Central memory CD8-positive, alpha-beta T cell (primary cell): ENCODE measurements at regions not wholly inside any gene's neighbourhood (a gene's known extent, or its start where the extent isn't known, plus 50 kb on each side); places are given as distances from the start of the nearest gene placed in this dataset.

Experiments used
- ATAC-seq: fragments of 150-1000 bp; cut with Tn5 transposase; replicated peaks from 2 replicates; pipeline ENCODE4 v1.10.0; 2022; ENCODE audit warnings: mild to moderate bottlenecking, moderate FRiP score, moderate number of reproducible peaks; ENCODE audit not compliant: poor library complexity, severe bottlenecking; ENCODE audit errors: extremely low read depth
- DNase-seq, 2 donors: peaks; one replicate each; pipeline ENCODE4 v3.0.0; 2021; ENCODE audit warnings: low spot score in 2 of 2
- H3K27ac Mint-ChIP-seq: one replicate; pipeline ENCODE4 v1.8.0; 2022; ENCODE audit warnings: low read depth, mild to moderate bottlenecking, moderate library complexity, mixed read lengths
- H3K27me3 Mint-ChIP-seq: one replicate; pipeline ENCODE4 v1.8.0; 2022; ENCODE audit warnings: mixed read lengths
- H3K36me3 Mint-ChIP-seq: one replicate; pipeline ENCODE4 v1.8.0; 2022; ENCODE audit warnings: mild to moderate bottlenecking, moderate library complexity, mixed read lengths; ENCODE audit not compliant: insufficient read depth
- H3K4me1 Mint-ChIP-seq: one replicate; pipeline ENCODE4 v1.8.0; 2022; ENCODE audit warnings: mixed read lengths
- H3K4me3 Mint-ChIP-seq: one replicate; pipeline ENCODE4 v1.8.0; 2022; ENCODE audit warnings: mild to moderate bottlenecking, moderate library complexity, mixed read lengths
- H3K9me3 Mint-ChIP-seq: one replicate; pipeline ENCODE4 v1.8.0; 2022; ENCODE audit warnings: mixed read lengths

DNA sequence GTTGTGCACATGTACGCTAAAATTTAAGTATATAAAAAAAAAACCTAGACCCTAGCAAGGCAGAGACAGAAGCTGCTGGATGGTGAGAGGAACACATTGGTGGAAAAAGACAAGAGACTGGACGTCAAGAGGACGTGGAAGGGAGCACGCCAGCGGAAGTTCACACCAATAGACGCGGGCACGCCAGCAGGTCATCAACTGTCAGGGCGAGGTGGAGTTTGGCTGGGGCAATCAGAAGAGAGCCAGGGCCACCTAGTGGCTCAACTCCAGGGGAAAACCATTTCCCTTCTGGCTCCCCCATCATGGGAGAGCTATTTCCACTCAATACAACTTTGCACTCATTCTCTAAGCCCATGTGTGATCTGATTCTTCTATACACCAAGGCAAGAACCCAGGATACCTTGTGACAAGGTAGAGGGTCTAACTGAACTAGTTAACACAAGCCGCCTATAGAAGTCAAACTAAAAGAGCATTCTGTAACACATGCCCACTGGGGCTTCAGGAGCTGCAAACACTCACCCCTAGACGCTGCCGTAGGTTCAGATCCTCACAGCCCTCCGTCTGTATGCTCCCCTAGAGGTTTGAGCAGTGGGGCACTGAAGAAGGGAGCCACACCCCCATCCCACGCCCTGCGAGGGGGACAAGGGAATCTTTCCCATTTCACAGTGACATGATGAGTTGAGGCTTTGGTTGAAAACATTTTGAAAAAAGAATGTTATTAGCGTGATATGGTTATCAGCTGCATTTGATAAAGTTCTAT, 702.7 kb downstream of the TMTC2 start:
- ATAC-seq: no peak

GRCh38 chr12:83388551-83388950, 701.8 kb downstream of the TMTC2 start:
- no peak overlapping the region for H3K27ac Mint-ChIP-seq
- H3K4me1 Mint-ChIP-seq: no peaks in the 10 kb centered on the region
- no peaks in the 10 kb centered on the region for H3K27me3 Mint-ChIP-seq
- no peak overlapping the region for H3K4me3 Mint-ChIP-seq
- no peak for DNase-seq
- ATAC-seq: no peak
- no peaks in the 10 kb centered on the region for H3K36me3 Mint-ChIP-seq
- peaks cover 14% of the 10 kb centered on the region for H3K9me3 Mint-ChIP-seq

More for the DNA sequence above, 702.7 kb downstream of the TMTC2 start:
- no peak for DNase-seq
- Mint-ChIP-seq H3K4me3 (no peak overlapping the region), H3K9me3 (peaks cover 14% of the 10 kb centered on the region), H3K36me3 (no peaks in the 10 kb centered on the region), H3K27me3 (no peaks in the 10 kb centered on the region), H3K27ac (no peak overlapping the region), H3K4me1 (no peaks in the 10 kb centered on the region)

DNA sequence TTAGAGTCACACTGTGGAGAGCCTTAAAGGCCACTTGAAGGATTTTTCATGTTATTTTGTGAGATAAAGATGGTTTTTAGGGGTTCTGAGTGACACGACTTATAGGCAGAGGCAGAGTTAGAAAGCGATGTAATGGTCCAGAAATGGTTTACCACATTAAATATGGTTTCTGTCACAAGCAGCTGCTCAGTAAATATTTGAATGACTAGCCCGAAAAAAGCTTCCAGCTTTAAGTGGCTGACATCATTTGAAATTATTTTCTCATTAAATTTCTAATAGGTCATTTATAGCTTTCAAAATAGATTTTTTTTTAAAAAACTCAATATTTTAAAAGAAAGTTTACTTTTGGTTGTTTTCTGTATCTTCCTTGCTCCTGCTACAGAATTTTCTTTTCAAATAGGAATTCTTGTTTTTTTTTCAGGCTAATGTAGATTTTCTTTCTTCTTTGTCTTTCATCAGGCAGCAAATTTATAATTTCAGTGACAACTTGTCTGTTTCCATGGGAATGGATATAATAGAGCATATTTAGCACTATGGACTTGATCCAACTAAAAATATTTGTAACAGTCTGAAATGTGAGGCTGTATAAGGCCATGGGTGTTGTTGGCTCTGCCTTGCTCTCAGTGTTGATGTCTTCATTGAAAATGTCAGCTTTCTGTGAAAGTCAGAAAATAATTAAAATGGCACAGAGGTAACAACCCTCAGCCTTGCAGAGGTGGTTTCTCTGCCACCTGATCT, 700.0 kb downstream of the TMTC2 start:
- H3K4me3 Mint-ChIP-seq: no peak overlapping the region
- DNase-seq: no peak
- H3K9me3 Mint-ChIP-seq: peaks cover 9% of the 10 kb centered on the region
- no peak overlapping the region for H3K27ac Mint-ChIP-seq
- H3K36me3 Mint-ChIP-seq: no peaks in the 10 kb centered on the region
- H3K27me3 Mint-ChIP-seq: no peaks in the 10 kb centered on the region
- no peak for ATAC-seq
- no peaks in the 10 kb centered on the region for H3K4me1 Mint-ChIP-seq

- H3K36me3 Mint-ChIP-seq: no peaks in the 10 kb centered on the region
- DNase-seq (no peak), ATAC-seq (no peak)
- no peaks in the 10 kb centered on the region for H3K27me3 Mint-ChIP-seq
- H3K27ac Mint-ChIP-seq: no peak overlapping the region
- peaks cover 25% of the 10 kb centered on the region for H3K9me3 Mint-ChIP-seq
- no peaks in the 10 kb centered on the region for H3K4me1 Mint-ChIP-seq
- H3K4me3 Mint-ChIP-seq: no peak overlapping the region
Observed at GRCh38 chr12:83378186-83378727, 691.6 kb downstream of the TMTC2 start.

GRCh38 chr12:83365317-83365716, 678.6 kb downstream of the TMTC2 start:
- H3K9me3 Mint-ChIP-seq: no peaks in the 10 kb centered on the region
- no peaks in the 10 kb centered on the region for H3K36me3 Mint-ChIP-seq
- no peaks in the 10 kb centered on the region for H3K27me3 Mint-ChIP-seq
- H3K4me1 Mint-ChIP-seq: no peaks in the 10 kb centered on the region
- ATAC-seq (no peak), DNase-seq (no peak)
- no peak overlapping the region for H3K27ac Mint-ChIP-seq
- H3K4me3 Mint-ChIP-seq: no peak overlapping the region

- Mint-ChIP-seq H3K9me3 (no peaks in the 10 kb centered on the region), H3K36me3 (no peaks in the 10 kb centered on the region), H3K27me3 (no peaks in the 10 kb centered on the region), H3K4me1 (no peaks in the 10 kb centered on the region), H3K4me3 (no peak overlapping the region), H3K27ac (no peak overlapping the region)
- no peak for ATAC-seq
- DNase-seq: no peak
Observed at GRCh38 chr12:83361475-83361874, 674.8 kb downstream of the TMTC2 start.

DNA sequence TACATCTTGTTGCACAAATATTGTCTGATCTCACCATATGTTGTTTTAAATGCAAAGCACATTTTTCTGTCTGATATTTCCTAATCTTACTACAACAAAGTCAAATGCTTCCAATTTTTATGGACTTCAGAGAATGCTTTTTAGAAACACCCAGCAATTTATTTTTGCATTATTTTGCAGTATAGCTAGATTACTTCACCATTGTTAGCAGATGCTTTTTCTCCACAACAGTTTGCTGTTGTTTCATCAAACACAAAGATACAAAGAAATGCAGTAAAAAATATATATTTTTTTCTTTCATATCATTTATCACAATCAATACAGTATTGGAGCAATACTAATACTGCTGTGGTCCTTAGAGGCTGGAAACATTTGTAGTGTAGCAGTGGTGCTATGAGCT, 674.4 kb downstream of the TMTC2 start:
- Mint-ChIP-seq H3K9me3 (no peaks in the 10 kb centered on the region), H3K36me3 (no peaks in the 10 kb centered on the region)

DNA sequence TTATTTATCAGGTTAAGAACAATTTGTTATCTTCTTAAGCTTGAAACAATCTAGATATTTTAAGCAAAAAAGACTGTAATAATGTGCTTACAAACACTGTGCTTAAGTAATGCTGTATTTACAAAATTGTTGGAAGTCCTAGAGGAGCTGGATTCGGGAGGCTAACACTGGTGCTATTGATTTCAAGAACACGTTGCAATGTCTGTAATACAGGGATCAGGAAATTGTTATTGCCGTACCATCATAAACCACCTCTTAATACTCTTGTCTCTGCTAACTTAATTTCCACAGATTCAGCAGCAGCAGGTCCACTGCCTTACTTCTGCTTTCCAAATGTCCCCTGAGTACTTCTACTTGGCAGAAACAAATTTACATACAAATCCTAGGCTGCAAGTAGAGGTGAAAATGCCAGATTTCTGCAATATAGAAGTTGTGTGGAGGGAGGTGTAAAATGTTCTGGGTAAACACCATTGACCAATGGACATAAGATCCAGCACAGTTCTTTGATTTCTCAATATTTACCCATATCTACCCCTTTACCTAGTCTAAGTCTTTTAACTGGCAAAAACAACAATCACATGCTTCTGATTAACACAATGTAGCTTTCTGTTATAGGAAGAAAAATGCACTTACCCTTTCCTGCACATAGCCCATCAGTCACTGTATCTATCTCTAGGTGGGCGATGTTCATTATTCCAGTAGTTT, 663.4 kb downstream of the TMTC2 start:
- no peak overlapping the region for H3K4me3 Mint-ChIP-seq
- no peak for DNase-seq
- H3K27me3 Mint-ChIP-seq: no peaks in the 10 kb centered on the region
- H3K9me3 Mint-ChIP-seq: no peaks in the 10 kb centered on the region
- peaks cover 3% of the 10 kb centered on the region for H3K36me3 Mint-ChIP-seq
- H3K4me1 Mint-ChIP-seq: no peaks in the 10 kb centered on the region
- ATAC-seq: no peak
- H3K27ac Mint-ChIP-seq: no peak overlapping the region

More for the DNA sequence above, 674.4 kb downstream of the TMTC2 start:
- no peak overlapping the region for H3K27ac Mint-ChIP-seq
- DNase-seq: no peak
- no peak for ATAC-seq
- H3K4me1 Mint-ChIP-seq: no peaks in the 10 kb centered on the region
- H3K4me3 Mint-ChIP-seq: no peak overlapping the region
- no peaks in the 10 kb centered on the region for H3K27me3 Mint-ChIP-seq

- no peaks in the 10 kb centered on the region for H3K4me1 Mint-ChIP-seq
- no peak overlapping the region for H3K27ac Mint-ChIP-seq
Observed at GRCh38 chr12:83346333-83346732, 659.6 kb downstream of the TMTC2 start.

GRCh38 chr12:83343767-83344166, 657.1 kb downstream of the TMTC2 start:
- no peak overlapping the region for H3K4me3 Mint-ChIP-seq
- DNase-seq (no peak), ATAC-seq (no peak)
- no peak overlapping the region for H3K27ac Mint-ChIP-seq
- H3K36me3 Mint-ChIP-seq: peaks cover 3% of the 10 kb centered on the region
- H3K27me3 Mint-ChIP-seq: no peaks in the 10 kb centered on the region
- peaks cover 10% of the 10 kb centered on the region for H3K9me3 Mint-ChIP-seq
- no peaks in the 10 kb centered on the region for H3K4me1 Mint-ChIP-seq

More at GRCh38 chr12:83346333-83346732, 659.6 kb downstream of the TMTC2 start:
- no peak overlapping the region for H3K4me3 Mint-ChIP-seq
- peaks cover 3% of the 10 kb centered on the region for H3K36me3 Mint-ChIP-seq
- H3K27me3 Mint-ChIP-seq: no peaks in the 10 kb centered on the region
- peaks cover 3% of the 10 kb centered on the region for H3K9me3 Mint-ChIP-seq
- ATAC-seq (no peak), DNase-seq (no peak)

DNA sequence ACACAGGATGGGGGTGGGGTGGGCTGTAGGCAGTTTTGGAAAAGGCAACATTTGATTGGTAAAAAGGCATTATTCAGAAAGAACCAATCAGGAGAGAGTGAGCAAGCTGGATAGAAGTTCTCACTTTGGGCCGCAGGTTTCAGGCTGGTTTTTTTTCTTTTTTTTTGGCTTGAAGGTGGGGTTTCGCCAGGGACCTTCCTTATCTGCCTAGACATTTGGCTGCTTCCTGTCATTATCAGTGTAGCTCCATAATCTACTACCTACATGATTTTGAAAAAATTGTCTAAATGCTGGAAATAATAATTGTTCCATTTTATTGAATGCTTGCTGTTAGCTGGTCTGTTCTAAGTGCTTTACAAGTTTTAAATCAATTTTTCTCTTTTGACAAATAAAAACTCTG, 649.0 kb downstream of the TMTC2 start:
- Mint-ChIP-seq H3K9me3 (peaks cover 1% of the 10 kb centered on the region), H3K36me3 (no peaks in the 10 kb centered on the region), H3K4me1 (no peaks in the 10 kb centered on the region), H3K27ac (no peak overlapping the region), H3K27me3 (no peaks in the 10 kb centered on the region), H3K4me3 (no peak overlapping the region)
- ATAC-seq (no peak), DNase-seq (no peak)

DNA sequence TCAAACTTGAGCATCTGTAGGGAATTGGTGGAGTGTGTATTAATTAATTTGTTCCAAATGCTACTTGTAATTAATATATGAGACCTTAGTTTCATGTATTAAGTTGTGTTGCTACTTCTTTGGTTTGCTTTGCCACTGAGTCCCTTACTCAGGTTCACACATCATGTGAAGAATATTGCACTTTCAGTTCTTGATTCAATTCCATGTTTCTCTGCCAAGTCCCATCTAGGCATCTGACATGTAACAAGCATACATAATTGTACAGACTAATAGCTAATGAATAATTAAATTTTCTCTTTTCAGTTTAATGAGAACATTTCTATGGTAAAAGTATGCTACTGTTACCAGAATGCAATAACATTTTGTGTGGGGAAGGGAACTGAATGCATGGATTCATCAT, 640.0 kb downstream of the TMTC2 start:
- no peaks in the 10 kb centered on the region for H3K4me1 Mint-ChIP-seq
- H3K36me3 Mint-ChIP-seq: no peaks in the 10 kb centered on the region
- ATAC-seq: no peak
- DNase-seq: no peak
- H3K9me3 Mint-ChIP-seq: no peaks in the 10 kb centered on the region
- H3K27ac Mint-ChIP-seq: no peak overlapping the region
- H3K27me3 Mint-ChIP-seq: no peaks in the 10 kb centered on the region
- no peak overlapping the region for H3K4me3 Mint-ChIP-seq
